A673 (cell line): ENCODE measurements at regions not wholly inside any gene's neighbourhood (a gene's known extent, or its start where the extent isn't known, plus 50 kb on each side); places are given as distances from the start of the nearest gene placed in this dataset.

Experiments
- BruUV-seq: library from RNA; stranded (reverse); fragments of 400-500 nt; replicated peaks from 2 replicates; lab custom pipeline; 2021; lab: Mats Ljungman, UMichigan
- CTCF ChIA-PET: fragments of 300-600 bp; sonication (Branson Sonifier 250); formaldehyde crosslinking; loops from one replicate; lab custom pipeline; 2022; ENCODE audit warnings: antibody characterized with exemption; lab: Charles Lee
- POLR2A ChIA-PET: fragments of 300-600 bp; sonication (Branson Sonifier 250); formaldehyde crosslinking; loops from one replicate; lab custom pipeline; 2022; ENCODE audit warnings: antibody characterized with exemption; ENCODE audit not compliant: low non-redundant PET; lab: Charles Lee
- DNase-seq: peaks from one replicate; pipeline ENCODE4 v3.0.0-alpha.2; 2015; ENCODE audit warnings: low spot score
- H3K27ac ChIP-seq: fragments of 200-600 bp; sonication (generic); 2 replicates; pipeline ENCODE4 v1.5.1; 2016; ENCODE audit warnings: mixed run types, low read depth, mild to moderate bottlenecking, mixed read lengths, antibody characterized with exemption, low read length; ENCODE audit not compliant: poor library complexity, severe bottlenecking
- H3K27me3 ChIP-seq: fragments of 200-600 bp; sonication (generic); replicated peaks from 2 replicates; pipeline ENCODE4 v1.6.1; 2017; ENCODE audit warnings: mixed run types, low read depth, mild to moderate bottlenecking, mixed read lengths, antibody characterized with exemption, low read length; ENCODE audit not compliant: insufficient read depth, poor library complexity
- H3K36me3 ChIP-seq: fragments of 200-600 bp; sonication (generic); 2 replicates; pipeline ENCODE4 v1.6.1; 2016; ENCODE audit warnings: mixed run types, mild to moderate bottlenecking, mixed read lengths, antibody characterized with exemption, low read length; ENCODE audit not compliant: insufficient read depth, poor library complexity, severe bottlenecking
- H3K4me1 ChIP-seq: fragments of 200-600 bp; sonication (generic); 2 replicates; pipeline ENCODE4 v1.6.1; 2017; ENCODE audit warnings: mixed run types, mild to moderate bottlenecking, mixed read lengths, antibody characterized with exemption, low read length; ENCODE audit not compliant: insufficient read depth, poor library complexity, severe bottlenecking
- H3K4me3 ChIP-seq: fragments of 200-600 bp; sonication (generic); 2 replicates; pipeline ENCODE4 v1.5.1; 2016; ENCODE audit warnings: low read depth, mixed run types, mild to moderate bottlenecking, mixed read lengths, low read length; ENCODE audit not compliant: poor library complexity, severe bottlenecking
- H3K9me3 ChIP-seq: fragments of 200-600 bp; sonication (generic); 2 replicates; pipeline ENCODE4 v1.6.1; 2016; ENCODE audit warnings: mixed run types, low read depth, mild to moderate bottlenecking, mixed read lengths, antibody characterized with exemption, low read length; ENCODE audit not compliant: poor library complexity, severe bottlenecking
- EZH2 ChIP-seq: fragments of 200-600 bp; sonication (generic); IDR thresholded peaks from 2 replicates; pipeline ENCODE4 v1.6.1; 2017; ENCODE audit warnings: borderline replicate concordance, low read depth, mild to moderate bottlenecking, mixed read lengths, antibody characterized with exemption, low read length; ENCODE audit not compliant: poor library complexity, severe bottlenecking
- intact Hi-C: fragments of 100-400 bp; cut with micrococcal nuclease; formaldehyde crosslinking; loops from one replicate; pipeline ENCODE4 v1.10.0; 2022; ENCODE audit not compliant: unreplicated experiment
- TF ChIP-seq, protein P1 (sequence below): fragments of 300-800, 200-600 bp; sonication (generic); conservative IDR thresholded peaks from 2 replicates; pipeline ENCODE4 v1.5.1; 2017; ENCODE audit warnings: low read depth, mild to moderate bottlenecking, antibody characterized with exemption, low read length, moderate library complexity, mixed read lengths

DNA sequence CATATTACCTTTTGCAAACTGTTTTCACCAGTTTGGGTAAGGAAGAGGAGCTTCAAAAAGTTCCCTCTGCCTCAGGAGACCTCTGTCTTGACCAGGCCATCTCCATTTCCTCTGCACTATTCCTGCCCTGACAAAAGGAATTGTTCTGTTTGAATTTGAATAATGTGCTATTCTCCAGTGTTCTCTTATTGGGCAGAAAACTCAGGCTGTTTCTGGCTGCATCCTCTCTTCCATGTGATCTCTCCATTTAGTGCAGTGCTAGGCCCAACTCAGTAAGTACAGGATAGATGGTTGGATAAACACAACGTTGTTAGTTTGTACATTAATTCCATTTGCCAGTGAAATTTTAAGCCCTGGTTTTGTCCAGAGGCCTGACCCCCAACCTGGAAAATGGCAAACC is 102.2 kb upstream of the CELF4 start:
- no TSS peak for BruUV-seq
- H3K4me3 ChIP-seq, result no peak overlapping the region
- H3K4me1 ChIP-seq, result no peaks in the 10 kb centered on the region
- no peaks in the 10 kb centered on the region for H3K27me3 ChIP-seq
- intact Hi-C loops, result no loop called here
- DNase-seq, result no peak
- TF ChIP-seq, protein P1, sequence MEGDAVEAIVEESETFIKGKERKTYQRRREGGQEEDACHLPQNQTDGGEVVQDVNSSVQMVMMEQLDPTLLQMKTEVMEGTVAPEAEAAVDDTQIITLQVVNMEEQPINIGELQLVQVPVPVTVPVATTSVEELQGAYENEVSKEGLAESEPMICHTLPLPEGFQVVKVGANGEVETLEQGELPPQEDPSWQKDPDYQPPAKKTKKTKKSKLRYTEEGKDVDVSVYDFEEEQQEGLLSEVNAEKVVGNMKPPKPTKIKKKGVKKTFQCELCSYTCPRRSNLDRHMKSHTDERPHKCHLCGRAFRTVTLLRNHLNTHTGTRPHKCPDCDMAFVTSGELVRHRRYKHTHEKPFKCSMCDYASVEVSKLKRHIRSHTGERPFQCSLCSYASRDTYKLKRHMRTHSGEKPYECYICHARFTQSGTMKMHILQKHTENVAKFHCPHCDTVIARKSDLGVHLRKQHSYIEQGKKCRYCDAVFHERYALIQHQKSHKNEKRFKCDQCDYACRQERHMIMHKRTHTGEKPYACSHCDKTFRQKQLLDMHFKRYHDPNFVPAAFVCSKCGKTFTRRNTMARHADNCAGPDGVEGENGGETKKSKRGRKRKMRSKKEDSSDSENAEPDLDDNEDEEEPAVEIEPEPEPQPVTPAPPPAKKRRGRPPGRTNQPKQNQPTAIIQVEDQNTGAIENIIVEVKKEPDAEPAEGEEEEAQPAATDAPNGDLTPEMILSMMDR, result no peak
- no peak for TF ChIP-seq EZH2
- POLR2A ChIA-PET, result no interaction called here
- H3K27ac ChIP-seq, result no peak overlapping the region
- no peaks in the 10 kb centered on the region for H3K9me3 ChIP-seq
- no peaks in the 10 kb centered on the region for H3K36me3 ChIP-seq
- CTCF ChIA-PET, result no interaction called here

DNA sequence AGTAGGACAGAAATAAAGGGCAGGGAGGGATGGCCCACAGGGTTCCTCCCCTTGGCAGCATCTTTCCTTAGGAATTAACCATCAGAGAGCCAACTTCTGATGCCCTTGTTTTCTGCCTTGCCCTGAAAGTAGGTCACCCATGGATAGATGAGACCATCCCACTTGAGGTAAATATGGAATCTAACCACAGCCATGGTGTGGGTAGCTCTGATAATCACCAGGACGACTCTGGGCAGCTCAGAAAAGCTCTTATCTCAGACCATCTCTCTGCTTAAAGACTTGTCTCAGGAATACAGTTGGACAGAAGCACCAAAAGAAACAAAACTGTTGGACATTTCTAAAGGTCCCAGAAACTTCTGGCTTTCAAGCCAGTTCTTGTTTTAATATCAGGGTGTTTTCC is 101.4 kb upstream of the CELF4 start:
- CTCF ChIA-PET, result no interaction called here
- DNase-seq, result no peak
- no peaks in the 10 kb centered on the region for H3K4me1 ChIP-seq
- no TSS peak for BruUV-seq
- POLR2A ChIA-PET, result no interaction called here
- TF ChIP-seq EZH2, result no peak
- TF ChIP-seq, protein P1, result no peak
- H3K9me3 ChIP-seq, result no peaks in the 10 kb centered on the region
- no peak overlapping the region for H3K27ac ChIP-seq
- intact Hi-C loops, result no loop called here
- H3K36me3 ChIP-seq, result no peaks in the 10 kb centered on the region
- H3K27me3 ChIP-seq, result no peaks in the 10 kb centered on the region
- H3K4me3 ChIP-seq, result no peak overlapping the region

DNA sequence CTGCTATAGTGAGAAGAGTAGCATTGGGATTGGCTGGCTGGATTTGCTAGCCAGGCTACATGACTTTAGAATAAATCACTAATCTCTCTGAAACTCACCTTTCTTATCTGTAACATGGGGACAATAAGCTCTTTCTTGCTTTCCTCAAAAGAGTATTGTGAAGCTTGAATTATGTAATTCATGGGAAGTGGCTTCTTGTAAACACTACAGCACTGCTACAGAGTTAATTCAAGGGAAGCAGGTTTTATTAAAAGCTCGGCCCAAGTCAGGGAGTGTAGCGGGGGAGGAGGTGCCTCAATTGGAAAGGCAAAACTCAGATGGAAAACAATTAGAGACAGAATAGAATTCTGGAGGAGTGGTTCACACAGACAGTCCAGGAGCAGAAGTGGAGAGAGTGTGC is 100.9 kb upstream of the CELF4 start:
- no TSS peak for BruUV-seq
- no peaks in the 10 kb centered on the region for H3K27me3 ChIP-seq
- TF ChIP-seq, protein P1, result no peak
- DNase-seq, result no peak
- ChIA-PET CTCF (no interaction called here), POLR2A (no interaction called here)
- intact Hi-C loops, result no loop called here
- H3K27ac ChIP-seq, result no peak overlapping the region
- no peaks in the 10 kb centered on the region for H3K4me1 ChIP-seq
- no peak overlapping the region for H3K4me3 ChIP-seq
- H3K36me3 ChIP-seq, result no peaks in the 10 kb centered on the region
- H3K9me3 ChIP-seq, result no peaks in the 10 kb centered on the region
